Cardiac muscle cell (in vitro differentiated cells and primary cell): ENCODE measurements at regions not wholly inside any gene's neighbourhood (a gene's known extent, or its start where the extent isn't known, plus 50 kb on each side); places are given as distances from the start of the nearest gene placed in this dataset.

Source experiments
- DNase-seq, 2 donors: peaks; one replicate each; pipeline versions ENCODE4 v3.0.0 to v3.0.0-alpha.2; 2010 to 2017; ENCODE audit warnings: low read depth in 1 of 2, low spot score in 1 of 2
- H3K27ac ChIP-seq: fragments of 200-600 bp; sonication (generic); 2 replicates; pipeline ENCODE4 v1.5.1; 2016
- H3K27me3 ChIP-seq: fragments of 200-600 bp; sonication (generic); 2 replicates; pipeline ENCODE4 v1.6.0; 2016; ENCODE audit warnings: control low read depth
- H3K36me3 ChIP-seq: fragments of 200-600 bp; sonication (generic); 2 replicates; pipeline ENCODE4 v1.5.1; 2016; ENCODE audit warnings: control low read depth
- H3K4me1 ChIP-seq: fragments of 200-600 bp; sonication (generic); 2 replicates; pipeline ENCODE4 v1.8.1; 2017; ENCODE audit warnings: low read depth, mild to moderate bottlenecking, mixed run types
- H3K4me3 ChIP-seq: fragments of 200-600 bp; sonication (generic); 2 replicates; pipeline ENCODE4 v1.5.1; 2016; ENCODE audit warnings: mild to moderate bottlenecking
- H3K9me3 ChIP-seq: fragments of 200-600 bp; sonication (generic); 2 replicates; pipeline ENCODE4 v1.5.1; 2017; ENCODE audit warnings: low read depth, mild to moderate bottlenecking, control low read depth
- TF ChIP-seq, protein P1 (sequence below): IDR thresholded peaks from 2 replicates; pipeline ENCODE4 v1.5.1; 2012; ENCODE audit warnings: low read depth, mild to moderate bottlenecking, low read length

DNA sequence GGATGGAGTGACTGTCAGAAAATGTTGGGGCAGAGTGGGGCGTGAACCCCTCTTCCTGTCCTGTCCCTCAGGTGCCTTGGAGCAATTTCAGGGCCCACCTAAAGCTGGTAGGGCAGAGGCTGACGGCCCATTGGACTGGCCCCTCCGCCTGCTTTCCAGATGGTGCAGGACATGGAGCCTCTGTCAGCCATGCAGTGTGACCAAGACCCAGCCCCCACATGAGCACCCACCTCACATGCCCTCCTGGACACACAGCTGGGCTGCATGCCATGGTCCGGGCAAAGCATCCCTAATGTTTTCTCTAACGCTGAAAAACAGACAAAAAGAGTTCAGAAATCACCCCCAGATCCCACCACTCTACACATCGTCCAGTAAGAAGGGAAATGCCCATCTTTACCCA is 51.3 kb upstream of the PSAP start:
- Histone ChIP-seq H3K27ac (no peak overlapping the region), H3K36me3 (no peaks in the 10 kb centered on the region), H3K9me3 (no peaks in the 10 kb centered on the region), H3K4me1 (no peaks in the 10 kb centered on the region), H3K4me3 (no peak overlapping the region), H3K27me3 (no peaks in the 10 kb centered on the region)
- DNase-seq: no peak
- TF ChIP-seq, protein P1, sequence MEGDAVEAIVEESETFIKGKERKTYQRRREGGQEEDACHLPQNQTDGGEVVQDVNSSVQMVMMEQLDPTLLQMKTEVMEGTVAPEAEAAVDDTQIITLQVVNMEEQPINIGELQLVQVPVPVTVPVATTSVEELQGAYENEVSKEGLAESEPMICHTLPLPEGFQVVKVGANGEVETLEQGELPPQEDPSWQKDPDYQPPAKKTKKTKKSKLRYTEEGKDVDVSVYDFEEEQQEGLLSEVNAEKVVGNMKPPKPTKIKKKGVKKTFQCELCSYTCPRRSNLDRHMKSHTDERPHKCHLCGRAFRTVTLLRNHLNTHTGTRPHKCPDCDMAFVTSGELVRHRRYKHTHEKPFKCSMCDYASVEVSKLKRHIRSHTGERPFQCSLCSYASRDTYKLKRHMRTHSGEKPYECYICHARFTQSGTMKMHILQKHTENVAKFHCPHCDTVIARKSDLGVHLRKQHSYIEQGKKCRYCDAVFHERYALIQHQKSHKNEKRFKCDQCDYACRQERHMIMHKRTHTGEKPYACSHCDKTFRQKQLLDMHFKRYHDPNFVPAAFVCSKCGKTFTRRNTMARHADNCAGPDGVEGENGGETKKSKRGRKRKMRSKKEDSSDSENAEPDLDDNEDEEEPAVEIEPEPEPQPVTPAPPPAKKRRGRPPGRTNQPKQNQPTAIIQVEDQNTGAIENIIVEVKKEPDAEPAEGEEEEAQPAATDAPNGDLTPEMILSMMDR: no peak
